ENCODE measurements at regions not wholly inside any gene's neighbourhood (a gene's known extent, or its start where the extent isn't known, plus 50 kb on each side); places are given as distances from the start of the nearest gene placed in this dataset.

- TF ChIP-seq E2F6 (IDR thresholded peaks at IDR 0.05) (no peak), USF2 (IDR thresholded peaks at IDR 0.05; ENCODE audit: low read length) (no peak), FOSL1 (IDR thresholded peaks at IDR 0.05; ENCODE audit: insufficient read depth, low read depth, low read length) (no peak), ATF3 (IDR thresholded peaks at IDR 0.05; ENCODE audit: insufficient read depth, low read depth, low read length) (no peak), CEBPB (IDR thresholded peaks at IDR 0.05; ENCODE audit: low read depth, low read length) (no peak)
Observed at GRCh38 chr5:171619196-171619595, 166.4 kb upstream of the SMIM23 start (continued).

Measured in H1 (cell line).